ENCODE measurements at regions not wholly inside any gene's neighbourhood (a gene's known extent, or its start where the extent isn't known, plus 50 kb on each side); places are given as distances from the start of the nearest gene placed in this dataset.

DNA sequence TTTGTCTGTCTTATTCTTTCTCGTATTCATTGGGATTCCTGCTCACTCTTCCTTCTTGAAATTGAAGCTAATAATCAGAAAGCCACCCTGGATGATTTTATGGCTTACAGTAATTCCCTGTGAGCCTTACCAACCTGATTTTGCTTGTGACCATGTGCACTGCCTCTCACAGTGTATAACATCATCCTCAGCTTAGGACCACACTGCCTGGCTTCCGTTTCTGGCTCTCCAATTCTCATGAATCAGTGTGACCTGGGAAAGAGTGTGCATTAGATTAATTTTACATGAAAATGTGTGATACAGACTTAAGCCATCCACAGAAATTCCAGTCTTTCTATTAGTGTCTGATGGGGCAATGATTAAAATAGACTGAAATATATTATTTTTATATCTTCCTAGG is 126.8 kb upstream of the DMRT1 start:
- TF ChIP-seq CTCF (conservative IDR thresholded peaks at IDR 0.05; ENCODE audit: low read length), result no peak
- TF ChIP-seq EZH2phosphoT487 (IDR thresholded peaks at IDR 0.05; ENCODE audit: borderline replicate concordance), result no peak
